ENCODE measurements at regions not wholly inside any gene's neighbourhood (a gene's known extent, or its start where the extent isn't known, plus 50 kb on each side); places are given as distances from the start of the nearest gene placed in this dataset.

DNA sequence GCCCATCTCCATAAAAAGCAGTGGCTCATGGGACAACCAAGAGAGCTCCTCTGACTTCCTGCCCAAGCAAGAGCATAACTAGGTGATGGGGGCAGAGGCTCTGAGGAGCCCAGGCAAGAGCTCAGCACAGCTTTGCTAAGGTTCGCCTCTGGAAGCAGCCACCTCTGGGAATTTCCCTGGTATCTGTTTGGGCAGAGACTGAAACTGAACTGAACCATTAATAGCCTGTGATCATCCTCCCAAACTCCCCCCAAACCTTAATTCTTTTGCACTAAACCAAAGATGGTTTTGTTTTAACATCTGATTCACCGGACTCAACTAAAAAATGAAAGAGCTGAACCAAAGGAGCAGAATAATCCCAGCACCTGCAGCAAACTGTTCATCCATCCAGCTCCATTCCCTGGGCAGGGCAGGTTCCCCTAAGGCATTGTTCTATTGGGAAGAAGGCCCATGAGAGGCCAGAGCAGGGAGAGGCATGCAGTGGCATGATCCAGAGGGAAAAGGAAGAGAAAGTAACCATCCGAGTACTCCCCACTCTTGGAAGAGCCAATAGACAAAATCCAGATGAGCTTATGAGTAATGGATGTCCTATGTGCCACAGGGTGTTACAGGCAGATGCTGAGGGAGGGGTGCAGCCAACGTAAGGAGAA lies 77.8 kb upstream of the KAZN start:
- H3K4me3 ChIP-seq: no peak overlapping the region
- H3K27ac ChIP-seq: peak overlapping the region in 16 of 21 experiments; percentile 36 to 83 (median 66)

DNA sequence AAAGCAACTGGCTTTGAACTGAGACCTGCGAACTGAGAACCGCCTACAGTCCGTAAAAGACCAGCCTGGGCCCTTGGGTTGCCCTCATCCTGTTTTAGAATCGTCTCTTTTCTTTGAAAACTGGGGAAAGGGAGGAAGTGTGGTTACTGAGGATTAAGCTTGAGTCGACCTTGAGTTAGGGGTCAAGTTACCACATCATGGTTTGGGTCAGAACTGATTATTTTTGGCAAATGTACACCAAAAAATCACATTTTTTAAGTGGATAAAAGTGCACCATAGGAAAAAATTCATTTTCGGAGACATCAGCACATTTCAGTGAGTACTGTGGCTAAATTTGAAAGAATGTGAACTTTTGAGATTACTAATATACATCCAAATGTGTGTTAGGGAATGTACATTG lies 76.9 kb upstream of the KAZN start:
- no peak overlapping the region for H3K4me3 ChIP-seq
- peak overlapping the region in 18 of 21 experiments; percentile 17 to 83 (median 60) for H3K27ac ChIP-seq

DNA sequence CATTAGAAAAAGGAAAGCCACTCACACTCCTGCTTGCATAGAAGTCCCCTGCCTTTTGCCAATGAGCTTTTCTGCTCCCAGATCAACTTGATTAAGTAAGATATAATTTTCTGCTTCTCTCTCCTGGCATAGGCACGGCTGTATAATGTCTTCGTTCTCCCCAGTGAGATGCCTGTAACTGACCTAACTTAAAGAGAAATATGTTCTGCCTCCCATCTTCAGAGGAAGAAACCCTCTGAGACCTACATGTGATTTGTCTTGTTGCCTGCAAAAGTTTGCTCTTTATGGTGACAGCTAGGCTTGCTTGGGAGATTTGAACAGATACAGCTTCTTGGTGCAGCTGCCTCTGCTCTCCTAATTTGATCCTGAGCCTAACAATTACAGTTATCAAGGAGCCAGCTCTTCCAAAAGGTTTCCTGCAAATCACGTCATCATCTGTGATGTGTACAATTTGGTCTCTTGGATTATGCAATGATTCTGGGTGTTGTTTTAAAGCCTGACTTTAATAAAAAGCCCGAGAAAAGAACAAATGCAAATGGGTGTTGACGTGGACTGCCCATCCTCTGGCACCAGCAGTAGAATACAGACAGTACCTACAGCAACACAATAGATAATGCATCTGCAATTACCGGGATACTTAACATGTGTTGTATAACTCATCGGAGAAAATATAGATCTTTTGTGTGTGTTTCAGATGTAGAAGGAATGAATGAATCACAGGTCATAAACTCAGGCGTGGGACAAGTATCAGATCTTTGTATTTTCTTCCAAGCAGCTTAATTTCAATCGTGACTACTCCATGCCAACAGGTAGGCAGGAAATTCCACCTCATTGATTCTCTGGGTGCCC lies 76.2 kb upstream of the KAZN start:
- Histone ChIP-seq H3K27ac (peak overlapping the region in 18 of 21 experiments; percentile 17 to 83 (median 67)), H3K4me3 (no peak overlapping the region)

DNA sequence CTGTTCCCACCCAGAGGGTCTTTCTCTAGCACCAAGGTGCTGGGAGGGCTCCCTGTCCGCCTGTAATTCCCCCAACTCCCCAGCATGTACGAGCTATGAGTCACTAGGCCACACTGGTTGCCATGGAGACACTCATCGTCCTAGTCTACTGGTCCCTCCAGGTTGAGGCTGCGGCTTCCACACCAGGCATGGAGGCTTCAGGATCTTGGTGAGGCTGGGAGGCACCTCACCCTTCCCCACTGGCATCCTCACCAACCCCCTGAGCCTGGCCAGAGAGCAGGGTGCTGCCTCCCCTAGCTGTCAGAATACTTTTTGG lies 75.6 kb upstream of the KAZN start:
- H3K4me3 ChIP-seq: no peak overlapping the region
- peak overlapping the region in 13 of 21 experiments; percentile 9 to 78 (median 56) for H3K27ac ChIP-seq

DNA sequence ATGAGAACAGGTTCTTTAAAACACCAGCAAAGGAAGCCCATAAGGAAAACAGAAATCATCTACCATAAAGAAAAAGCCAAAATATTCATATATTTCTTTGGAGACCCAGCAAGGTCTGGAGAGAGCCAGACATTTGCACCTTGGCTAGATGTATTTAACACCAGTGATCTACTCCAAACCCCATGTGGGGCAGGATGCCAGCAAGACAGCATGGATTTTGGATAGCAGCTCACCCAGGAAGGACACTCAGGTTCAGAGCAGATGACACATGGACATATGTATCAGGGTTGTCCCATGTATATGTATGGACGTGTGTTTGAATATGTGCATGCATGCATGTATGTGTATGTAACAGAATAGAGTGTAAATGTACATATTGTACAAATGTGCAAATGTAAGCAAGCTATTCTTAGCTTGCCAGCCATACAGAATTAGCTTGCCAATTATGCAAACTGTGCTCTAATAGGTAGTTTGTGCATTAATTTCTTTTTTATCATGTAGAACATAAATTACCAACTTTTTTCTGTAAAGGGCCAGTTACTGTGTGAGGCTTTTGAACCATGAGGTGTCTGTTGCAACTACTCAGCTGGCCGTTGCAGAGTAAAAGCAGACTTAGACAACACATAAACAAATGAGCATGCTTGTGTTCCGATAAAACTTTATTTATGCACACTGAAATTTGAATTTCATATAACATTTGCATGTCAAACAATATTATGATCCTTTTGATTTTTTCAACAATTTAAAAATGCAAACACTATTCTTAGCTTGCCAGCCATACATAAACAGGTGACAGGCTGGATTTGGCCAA lies 73.5 kb upstream of the KAZN start:
- Histone ChIP-seq H3K4me3 (no peak overlapping the region), H3K27ac (no peak overlapping the region)

DNA sequence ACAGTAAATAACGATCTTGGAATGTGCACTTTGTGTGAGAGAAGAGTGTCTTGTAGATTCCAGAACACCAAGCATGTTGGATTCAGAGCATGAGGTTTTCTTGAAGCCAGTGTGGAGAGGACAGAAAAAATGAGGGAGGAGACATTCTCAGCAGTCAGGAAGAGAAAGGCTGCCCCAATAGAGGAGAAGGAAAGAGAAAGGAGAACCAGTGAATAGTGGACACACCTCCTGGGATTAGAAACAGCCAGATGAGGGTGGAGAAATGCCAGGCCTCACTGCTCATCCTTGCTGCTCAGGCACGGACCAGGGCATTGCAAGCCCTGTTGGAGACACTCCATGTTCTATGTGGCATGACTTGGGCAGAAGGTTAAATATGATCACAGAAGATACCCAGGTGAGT lies 69.0 kb upstream of the KAZN start:
- H3K4me3 ChIP-seq: no peak overlapping the region

DNA sequence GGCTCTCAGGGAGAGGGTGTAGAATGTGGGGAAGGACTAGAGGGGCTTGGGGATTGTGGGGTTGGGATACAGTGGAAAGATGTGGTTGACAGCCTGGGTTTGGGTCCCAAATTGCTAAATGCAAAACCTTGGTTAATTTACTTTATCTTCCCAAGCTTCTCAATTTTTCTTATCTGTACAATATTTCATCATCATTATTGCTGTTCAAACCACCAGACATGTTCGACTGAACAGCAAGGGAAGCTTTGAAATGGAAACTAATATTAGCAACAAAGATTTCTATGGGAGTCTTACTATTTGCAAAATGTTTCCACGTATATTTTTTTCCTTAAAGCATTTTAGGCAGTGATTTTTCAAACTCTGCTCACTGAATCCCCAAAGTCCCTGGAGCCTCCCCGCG lies 67.0 kb upstream of the KAZN start:
- Histone ChIP-seq H3K4me3 (no peak overlapping the region), H3K27ac (no peak overlapping the region)

More for the DNA sequence above, 69.0 kb upstream of the KAZN start:
- no peak overlapping the region for H3K27ac ChIP-seq

DNA sequence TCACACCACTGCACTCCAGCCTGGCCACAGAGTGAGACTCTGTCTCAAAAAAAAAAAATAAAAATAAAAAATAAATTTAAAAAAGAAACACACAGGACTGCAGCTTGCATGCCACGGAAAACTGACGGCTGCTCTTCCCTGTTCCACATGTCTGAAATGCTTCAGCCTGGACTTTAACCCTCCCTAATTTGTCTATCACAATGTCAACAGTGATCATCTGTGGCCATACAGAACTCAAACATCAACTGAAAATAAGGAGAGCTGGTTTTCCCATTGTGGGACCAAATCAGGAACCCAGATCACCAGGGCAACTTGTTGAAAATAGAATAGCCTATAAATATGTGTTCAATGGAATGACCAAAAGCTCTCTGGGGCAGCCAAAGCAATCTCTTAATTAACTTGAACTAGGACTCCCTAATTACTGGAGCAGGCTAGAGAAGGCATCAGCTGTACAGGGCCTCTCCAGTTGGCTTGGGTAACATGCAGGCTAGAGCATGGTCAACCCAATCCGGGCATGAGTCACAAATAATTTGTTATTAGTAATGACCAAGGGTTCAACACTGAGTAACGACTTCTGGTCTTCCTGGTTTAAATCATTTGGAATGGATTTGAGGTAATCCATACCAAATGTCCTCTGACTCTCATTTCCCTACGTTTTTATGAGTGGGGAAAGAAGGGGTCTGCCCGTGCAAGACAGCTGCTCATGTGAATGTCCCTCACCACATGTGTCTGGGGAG lies 62.7 kb upstream of the KAZN start:
- H3K4me3 ChIP-seq: no peak overlapping the region
- H3K27ac ChIP-seq: no peak overlapping the region

DNA sequence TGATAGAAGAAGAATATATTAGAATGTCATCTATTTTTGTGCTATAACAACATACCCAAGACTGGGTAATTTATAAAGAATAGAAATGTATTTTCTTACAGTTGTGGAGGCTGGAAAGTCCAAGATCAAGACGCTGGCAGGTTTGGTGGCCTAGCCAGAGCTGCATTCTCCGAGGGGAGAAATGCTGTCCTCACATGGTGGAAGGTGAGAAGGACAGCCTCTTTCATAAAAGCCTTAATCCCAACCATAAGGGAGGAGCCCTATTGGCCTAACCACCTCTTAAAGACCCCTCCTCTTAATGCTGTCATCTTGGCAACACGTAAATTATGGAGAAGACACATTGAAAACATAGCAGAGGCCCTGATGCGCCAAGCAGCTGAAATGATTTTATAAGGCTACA lies 60.1 kb upstream of the KAZN start:
- no peak overlapping the region for H3K4me3 ChIP-seq
- H3K27ac ChIP-seq: no peak overlapping the region

DNA sequence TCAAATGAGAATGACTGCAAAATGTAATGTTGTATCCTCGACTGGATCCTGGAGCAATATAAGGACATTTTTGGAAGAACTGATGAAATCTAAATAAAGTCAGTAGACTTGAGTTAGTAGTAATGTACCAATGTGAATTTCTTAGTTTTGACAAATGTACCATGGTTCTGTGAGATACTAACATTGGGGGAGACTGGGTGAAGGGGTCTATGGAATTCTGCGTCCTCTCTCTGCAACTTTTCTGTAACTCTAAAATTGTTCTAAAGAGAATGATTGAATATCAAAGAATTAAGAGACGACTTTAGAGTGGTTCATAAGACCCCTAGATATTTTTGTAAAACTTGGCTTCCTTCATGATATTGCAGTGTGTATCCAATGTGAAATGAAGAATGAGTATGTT lies 59.2 kb upstream of the KAZN start:
- Histone ChIP-seq H3K27ac (no peak overlapping the region), H3K4me3 (no peak overlapping the region)

DNA sequence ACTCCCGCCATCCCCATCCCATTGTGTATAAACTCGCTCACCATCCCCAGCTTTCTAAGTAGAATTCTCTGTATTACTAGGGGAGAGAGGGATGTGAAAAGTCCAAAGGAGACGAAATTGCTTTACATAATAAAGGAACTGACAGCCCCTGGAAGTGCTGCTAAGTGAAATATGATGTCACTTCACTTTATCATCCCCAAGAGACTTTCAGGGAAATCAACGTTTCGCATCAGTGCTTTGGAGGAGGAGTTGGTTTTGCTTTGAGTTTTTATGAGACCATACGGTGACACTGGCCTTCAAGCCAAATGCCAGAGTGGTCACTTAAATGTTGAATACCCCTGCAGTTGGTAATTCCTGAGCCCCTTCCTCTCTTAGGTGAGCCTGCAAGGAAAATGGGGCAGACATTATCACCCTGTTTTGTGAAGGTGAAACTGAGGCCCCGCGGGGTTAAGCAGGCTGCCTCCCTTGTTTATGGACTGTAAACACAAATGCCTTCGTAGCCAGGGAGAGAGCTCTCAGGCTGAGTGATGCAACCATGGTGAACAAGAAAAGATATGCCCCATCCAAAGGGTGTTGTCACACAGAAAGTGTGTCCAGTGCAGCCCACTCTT lies 58.4 kb upstream of the KAZN start:
- Histone ChIP-seq H3K4me3 (no peak overlapping the region), H3K27ac (no peak overlapping the region)

DNA sequence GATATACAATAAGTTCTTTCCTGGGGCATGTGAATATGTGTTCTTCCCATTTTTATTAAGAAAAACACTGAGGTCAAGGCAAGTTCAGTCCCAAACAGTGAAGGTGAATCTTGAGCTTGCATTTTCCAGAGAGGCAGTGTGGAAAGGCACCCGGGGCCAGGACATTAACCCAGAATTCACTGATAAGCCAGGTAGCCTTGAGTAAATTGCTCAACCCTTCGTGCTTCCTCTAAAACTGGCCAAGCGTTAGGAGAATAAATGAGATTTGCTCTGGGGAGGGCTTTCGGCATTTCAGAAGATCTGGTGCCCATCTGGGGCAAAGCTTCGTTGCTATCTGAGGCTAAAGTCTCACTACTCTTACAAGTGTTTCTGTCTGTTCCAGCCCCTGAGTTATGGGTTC lies 57.1 kb upstream of the KAZN start:
- Histone ChIP-seq H3K27ac (no peak overlapping the region), H3K4me3 (no peak overlapping the region)

DNA sequence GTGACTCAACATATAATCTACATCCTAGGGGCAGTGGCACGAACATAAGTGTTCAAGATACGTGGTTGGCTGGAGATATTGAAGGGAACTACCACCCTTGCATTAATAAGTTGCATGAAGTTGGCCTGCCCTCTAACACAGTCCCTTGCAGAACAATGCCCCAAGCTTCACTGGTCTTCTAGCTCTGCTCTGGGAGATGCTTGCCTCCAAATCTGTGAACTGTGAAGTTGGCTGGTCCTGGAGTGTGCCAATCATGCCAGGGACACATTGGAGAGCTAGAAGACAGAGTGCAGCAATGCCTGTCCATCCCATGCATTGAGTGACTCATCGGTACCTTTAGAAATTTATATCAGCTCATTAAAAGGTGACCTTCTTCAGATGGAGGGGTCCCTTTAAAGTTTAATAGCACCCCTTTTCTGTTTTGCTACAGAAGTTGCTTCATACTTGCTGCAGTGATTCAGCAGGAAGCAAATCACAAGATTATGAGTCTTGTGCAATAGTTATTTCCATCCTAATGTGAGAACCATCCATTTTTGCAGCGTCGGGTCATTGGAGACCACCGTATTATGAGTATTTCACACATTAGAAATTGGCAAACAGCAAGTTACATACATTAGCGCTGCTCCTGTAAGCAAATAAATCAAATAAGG lies 55.2 kb upstream of the KAZN start:
- Histone ChIP-seq H3K4me3 (no peak overlapping the region), H3K27ac (peak overlapping the region in 8 of 21 experiments; percentile 5 to 70 (median 42))

DNA sequence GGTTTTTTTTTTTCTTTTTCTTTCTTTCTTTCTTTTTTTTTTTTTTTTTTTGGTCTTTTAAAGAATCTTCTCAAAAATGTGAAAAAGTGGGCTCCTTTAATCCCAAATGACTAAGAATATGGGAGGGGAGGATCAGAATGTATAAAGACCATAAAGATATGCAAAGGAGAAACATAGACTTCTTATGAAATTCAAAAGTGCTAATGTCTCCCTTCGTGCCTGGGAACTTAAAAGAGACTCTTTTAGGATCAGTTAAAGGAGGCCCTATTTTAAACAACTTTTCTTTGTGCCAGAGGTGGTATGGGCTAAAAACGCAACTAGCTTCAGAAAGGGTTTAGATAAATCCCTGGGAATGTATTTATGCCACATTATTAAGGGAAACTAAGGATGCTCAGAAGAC lies 54.2 kb upstream of the KAZN start:
- Histone ChIP-seq H3K4me3 (no peak overlapping the region), H3K27ac (peak overlapping the region in 3 of 21 experiments; percentile 20 to 49 (median 45))

DNA sequence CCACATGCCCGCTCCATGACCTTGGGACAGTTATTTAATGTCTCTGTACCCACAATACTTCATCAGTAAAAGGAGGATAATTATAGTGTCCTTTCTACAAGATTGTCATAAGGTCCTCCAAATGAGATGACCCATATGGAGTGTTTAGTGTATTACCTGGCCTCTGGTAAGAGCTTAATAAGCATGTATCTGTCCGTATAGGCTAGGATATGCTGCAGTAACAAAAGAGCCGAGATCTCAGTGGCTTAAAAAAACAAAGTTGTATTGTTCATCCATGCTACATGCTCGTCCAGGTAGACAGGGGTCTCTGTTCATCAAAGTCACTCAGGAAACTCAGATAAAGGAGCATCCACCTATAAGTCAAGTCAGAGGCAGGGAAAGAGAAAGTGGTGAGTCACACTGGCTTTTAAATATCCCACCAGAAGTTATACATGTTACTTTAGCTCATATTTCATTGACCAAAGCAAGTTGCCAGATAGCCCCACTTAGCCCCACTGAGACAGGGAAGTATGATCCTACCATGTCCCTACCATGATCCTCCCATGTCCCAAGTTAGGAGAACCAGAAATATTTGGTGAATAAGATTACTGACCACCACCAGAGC lies 53.0 kb upstream of the KAZN start:
- no peak overlapping the region for H3K4me3 ChIP-seq
- H3K27ac ChIP-seq: no peak overlapping the region

DNA sequence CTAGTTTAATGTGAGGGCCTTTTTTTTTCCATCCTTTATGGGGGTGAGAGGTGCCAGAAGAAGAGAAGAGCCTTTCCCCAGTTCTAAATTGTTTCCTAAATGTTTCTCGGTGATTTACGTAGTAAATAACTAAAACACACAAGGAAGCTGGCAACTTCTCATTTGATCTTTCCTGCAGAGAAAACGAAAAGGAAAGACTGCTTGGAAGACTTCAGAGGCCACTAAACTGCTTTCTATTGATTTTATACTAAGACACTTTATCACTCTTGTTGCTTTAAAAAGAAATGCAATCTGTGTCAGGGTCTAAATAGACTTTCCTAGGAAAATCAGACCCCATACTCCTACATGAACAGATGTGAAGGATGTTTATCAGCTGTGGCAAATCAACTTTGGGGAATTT lies 52.1 kb upstream of the KAZN start:
- no peak overlapping the region for H3K27ac ChIP-seq

More for the DNA sequence above, 52.1 kb upstream of the KAZN start:
- H3K4me3 ChIP-seq: no peak overlapping the region

Measured in skin epidermis (tissue), 12 donors.